ENCODE measurements at regions not wholly inside any gene's neighbourhood (a gene's known extent, or its start where the extent isn't known, plus 50 kb on each side); places are given as distances from the start of the nearest gene placed in this dataset.

GRCh38 chr2:234823196-234823876 is 128.5 kb upstream of the SH3BP4 start:
- no peaks in the 10 kb centered on the region for H3F3A ChIP-seq (ENCODE audit: insufficient read depth, low read length, poor library complexity, severe bottlenecking)
- TF ChIP-seq POLR2AphosphoS5 (IDR thresholded peaks at IDR 0.05) = no peak
- TF ChIP-seq EZH2 (IDR thresholded peaks at IDR 0.05; ENCODE audit: borderline replicate concordance, insufficient read depth, low read length, poor library complexity, severe bottlenecking) = no peak
- no peak for TF ChIP-seq MXI1 (conservative IDR thresholded peaks at IDR 0.05; ENCODE audit: poor library complexity, severe bottlenecking)
- no peak for TF ChIP-seq TAF1 (IDR thresholded peaks at IDR 0.05; ENCODE audit: low read depth)
- TF ChIP-seq SMC3 (conservative IDR thresholded peaks at IDR 0.05; ENCODE audit: poor library complexity) = no peak
- TF ChIP-seq, protein P1, sequence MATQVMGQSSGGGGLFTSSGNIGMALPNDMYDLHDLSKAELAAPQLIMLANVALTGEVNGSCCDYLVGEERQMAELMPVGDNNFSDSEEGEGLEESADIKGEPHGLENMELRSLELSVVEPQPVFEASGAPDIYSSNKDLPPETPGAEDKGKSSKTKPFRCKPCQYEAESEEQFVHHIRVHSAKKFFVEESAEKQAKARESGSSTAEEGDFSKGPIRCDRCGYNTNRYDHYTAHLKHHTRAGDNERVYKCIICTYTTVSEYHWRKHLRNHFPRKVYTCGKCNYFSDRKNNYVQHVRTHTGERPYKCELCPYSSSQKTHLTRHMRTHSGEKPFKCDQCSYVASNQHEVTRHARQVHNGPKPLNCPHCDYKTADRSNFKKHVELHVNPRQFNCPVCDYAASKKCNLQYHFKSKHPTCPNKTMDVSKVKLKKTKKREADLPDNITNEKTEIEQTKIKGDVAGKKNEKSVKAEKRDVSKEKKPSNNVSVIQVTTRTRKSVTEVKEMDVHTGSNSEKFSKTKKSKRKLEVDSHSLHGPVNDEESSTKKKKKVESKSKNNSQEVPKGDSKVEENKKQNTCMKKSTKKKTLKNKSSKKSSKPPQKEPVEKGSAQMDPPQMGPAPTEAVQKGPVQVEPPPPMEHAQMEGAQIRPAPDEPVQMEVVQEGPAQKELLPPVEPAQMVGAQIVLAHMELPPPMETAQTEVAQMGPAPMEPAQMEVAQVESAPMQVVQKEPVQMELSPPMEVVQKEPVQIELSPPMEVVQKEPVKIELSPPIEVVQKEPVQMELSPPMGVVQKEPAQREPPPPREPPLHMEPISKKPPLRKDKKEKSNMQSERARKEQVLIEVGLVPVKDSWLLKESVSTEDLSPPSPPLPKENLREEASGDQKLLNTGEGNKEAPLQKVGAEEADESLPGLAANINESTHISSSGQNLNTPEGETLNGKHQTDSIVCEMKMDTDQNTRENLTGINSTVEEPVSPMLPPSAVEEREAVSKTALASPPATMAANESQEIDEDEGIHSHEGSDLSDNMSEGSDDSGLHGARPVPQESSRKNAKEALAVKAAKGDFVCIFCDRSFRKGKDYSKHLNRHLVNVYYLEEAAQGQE (IDR thresholded peaks at IDR 0.05; ENCODE audit: borderline replicate concordance) = no peak
- no peak overlapping the region for H2AFZ ChIP-seq (ENCODE audit: low read depth, low read length)
- H3K27ac ChIP-seq (ENCODE audit: low read length) = no peak overlapping the region
- no peaks in the 10 kb centered on the region for H4K20me1 ChIP-seq (ENCODE audit: insufficient read depth)
- no peaks in the 10 kb centered on the region for H3K36me3 ChIP-seq (ENCODE audit: insufficient read depth, low read length)
- H3K9me2 ChIP-seq (ENCODE audit: insufficient read depth, low read length) = no peaks in the 10 kb centered on the region
- no peaks in the 10 kb centered on the region for H3K9me3 ChIP-seq (ENCODE audit: low read length)
- no peaks in the 10 kb centered on the region for H3K27me3 ChIP-seq (ENCODE audit: insufficient read depth, low read depth, low read length)
- H3K4me2 ChIP-seq (ENCODE audit: low read length) = no peak overlapping the region
- no peaks in the 10 kb centered on the region for H3K79me2 ChIP-seq (replicated peaks; ENCODE audit: insufficient read depth, low read length)
- H3K4me3 ChIP-seq (ENCODE audit: low read length) = no peak overlapping the region
- no peak overlapping the region for H3K9ac ChIP-seq (ENCODE audit: low read length)

- Histone ChIP-seq H3K4me3 (ENCODE audit: low read length) (no peak overlapping the region), H4K20me1 (ENCODE audit: insufficient read depth) (no peaks in the 10 kb centered on the region), H3F3A (ENCODE audit: insufficient read depth, low read length, poor library complexity, severe bottlenecking) (no peaks in the 10 kb centered on the region), H3K9me2 (ENCODE audit: insufficient read depth, low read length) (no peaks in the 10 kb centered on the region), H3K79me2 (replicated peaks; ENCODE audit: insufficient read depth, low read length) (no peaks in the 10 kb centered on the region), H3K27ac (ENCODE audit: low read length) (no peak overlapping the region), H3K4me2 (ENCODE audit: low read length) (no peak overlapping the region), H3K9me3 (ENCODE audit: low read length) (no peaks in the 10 kb centered on the region), H3K36me3 (ENCODE audit: insufficient read depth, low read length) (no peaks in the 10 kb centered on the region), H2AFZ (ENCODE audit: low read depth, low read length) (no peak overlapping the region), H3K27me3 (ENCODE audit: insufficient read depth, low read depth, low read length) (no peaks in the 10 kb centered on the region), H3K9ac (ENCODE audit: low read length) (no peak overlapping the region)
- TF ChIP-seq, protein P1 (IDR thresholded peaks at IDR 0.05; ENCODE audit: borderline replicate concordance) = no peak
- TF ChIP-seq RAD21 (conservative IDR thresholded peaks at IDR 0.05) (no peak), SMC3 (conservative IDR thresholded peaks at IDR 0.05; ENCODE audit: poor library complexity) (no peak), EZH2 (IDR thresholded peaks at IDR 0.05; ENCODE audit: borderline replicate concordance, insufficient read depth, low read length, poor library complexity, severe bottlenecking) (no peak), EP300 (conservative IDR thresholded peaks at IDR 0.05; ENCODE audit: poor library complexity, severe bottlenecking) (no peak), MXI1 (conservative IDR thresholded peaks at IDR 0.05; ENCODE audit: poor library complexity, severe bottlenecking) (no peak), POLR2AphosphoS5 (IDR thresholded peaks at IDR 0.05) (no peak), CTCF (IDR thresholded peaks at IDR 0.05; ENCODE audit: poor library complexity, severe bottlenecking) (no peak), TAF1 (IDR thresholded peaks at IDR 0.05; ENCODE audit: low read depth) (no peak)
Observed at GRCh38 chr2:234821946-234822475, 129.8 kb upstream of the SH3BP4 start.
